ENCODE measurements at regions not wholly inside any gene's neighbourhood (a gene's known extent, or its start where the extent isn't known, plus 50 kb on each side); places are given as distances from the start of the nearest gene placed in this dataset.

GRCh38 chr7:54252256-54253035, 289.7 kb upstream of the VSTM2A start:
- H3K27ac Mint-ChIP-seq = no peak overlapping the region
- Histone ChIP-seq H3K27me3 (ENCODE audit: control insufficient read depth, insufficient read depth, low read length, poor library complexity, severe bottlenecking) (no peaks in the 10 kb centered on the region), H3K36me3 (ENCODE audit: control insufficient read depth, insufficient read depth, low read length) (no peaks in the 10 kb centered on the region), H3K27ac (ENCODE audit: low read depth, low read length) (no peak overlapping the region), H3K4me3 (ENCODE audit: low read length) (no peak overlapping the region), H3K9ac (ENCODE audit: extremely low read depth, low read length, poor library complexity, severe bottlenecking) (no peak overlapping the region), H3K4me1 (ENCODE audit: control insufficient read depth, insufficient read depth, low read length) (no peaks in the 10 kb centered on the region), H3K9me3 (ENCODE audit: control insufficient read depth, low read length) (no peaks in the 10 kb centered on the region)
- no peaks in the 10 kb centered on the region for H3K27me3 Mint-ChIP-seq (ENCODE audit: insufficient read depth)
- H3K4me3 Mint-ChIP-seq = no peak overlapping the region
- 86 to 96% methylated on average over 4 to 7 of the region's 7 CpGs for WGBS, 2 experiments (ENCODE audit: insufficient coverage in 1 of 2, insufficient read length in 1 of 2)
- H3K36me3 Mint-ChIP-seq (ENCODE audit: low read depth) = no peaks in the 10 kb centered on the region
- no peak for TF ChIP-seq CTCF (conservative IDR thresholded peaks at IDR 0.05)
- DNase-seq = no peak
- H3K4me1 Mint-ChIP-seq = no peaks in the 10 kb centered on the region
- no peaks in the 10 kb centered on the region for H3K9me3 Mint-ChIP-seq

GRCh38 chr7:54253036-54253373, 289.2 kb upstream of the VSTM2A start:
- H3K36me3 ChIP-seq (ENCODE audit: control insufficient read depth, insufficient read depth, low read length) = no peaks in the 10 kb centered on the region
- no peak overlapping the region for H3K4me3 ChIP-seq (ENCODE audit: low read length)
- no peaks in the 10 kb centered on the region for H3K27me3 ChIP-seq (ENCODE audit: control insufficient read depth, insufficient read depth, low read length, poor library complexity, severe bottlenecking)
- H3K27ac ChIP-seq (ENCODE audit: low read depth, low read length) = no peak overlapping the region
- no peaks in the 10 kb centered on the region for H3K27me3 Mint-ChIP-seq (ENCODE audit: insufficient read depth)
- no peaks in the 10 kb centered on the region for H3K9me3 ChIP-seq (ENCODE audit: control insufficient read depth, low read length)
- H3K9ac ChIP-seq (ENCODE audit: extremely low read depth, low read length, poor library complexity, severe bottlenecking) = no peak overlapping the region
- WGBS, 2 experiments (ENCODE audit: insufficient coverage in 1 of 2, insufficient read length in 1 of 2) = 94 to 97% methylated on average over 4 to 5 of the region's 5 CpGs
- H3K4me1 ChIP-seq (ENCODE audit: control insufficient read depth, insufficient read depth, low read length) = no peaks in the 10 kb centered on the region
- H3K36me3 Mint-ChIP-seq (ENCODE audit: low read depth) = no peaks in the 10 kb centered on the region
- H3K27ac Mint-ChIP-seq = no peak overlapping the region
- no peak overlapping the region for H3K4me3 Mint-ChIP-seq
- DNase-seq = no peak
- H3K4me1 Mint-ChIP-seq = no peaks in the 10 kb centered on the region
- H3K9me3 Mint-ChIP-seq = no peaks in the 10 kb centered on the region
- no peak for TF ChIP-seq CTCF (conservative IDR thresholded peaks at IDR 0.05)

GRCh38 chr7:54255242-54255641, 286.9 kb upstream of the VSTM2A start:
- H3K36me3 Mint-ChIP-seq (ENCODE audit: low read depth) = no peaks in the 10 kb centered on the region
- no peaks in the 10 kb centered on the region for H3K27me3 Mint-ChIP-seq (ENCODE audit: insufficient read depth)
- Histone ChIP-seq H3K27me3 (ENCODE audit: control insufficient read depth, insufficient read depth, low read length, poor library complexity, severe bottlenecking) (no peaks in the 10 kb centered on the region), H3K36me3 (ENCODE audit: control insufficient read depth, insufficient read depth, low read length) (no peaks in the 10 kb centered on the region), H3K9ac (ENCODE audit: extremely low read depth, low read length, poor library complexity, severe bottlenecking) (no peak overlapping the region), H3K4me3 (ENCODE audit: low read length) (no peak overlapping the region), H3K27ac (ENCODE audit: low read depth, low read length) (no peak overlapping the region), H3K4me1 (ENCODE audit: control insufficient read depth, insufficient read depth, low read length) (no peaks in the 10 kb centered on the region), H3K9me3 (ENCODE audit: control insufficient read depth, low read length) (no peaks in the 10 kb centered on the region)
- DNase-seq = no peak
- H3K9me3 Mint-ChIP-seq = no peaks in the 10 kb centered on the region
- no peak overlapping the region for H3K27ac Mint-ChIP-seq
- H3K4me1 Mint-ChIP-seq = no peaks in the 10 kb centered on the region
- H3K4me3 Mint-ChIP-seq = no peak overlapping the region
- WGBS, 2 experiments (ENCODE audit: insufficient coverage in 1 of 2, insufficient read length in 1 of 2) = 75 to 83% methylated on average over 1 of the region's 1 CpG
- TF ChIP-seq CTCF (conservative IDR thresholded peaks at IDR 0.05) = no peak

Measured in endodermal cell (in vitro differentiated cells).